IMR-90 (cell line): ENCODE measurements at regions not wholly inside any gene's neighbourhood (a gene's known extent, or its start where the extent isn't known, plus 50 kb on each side); places are given as distances from the start of the nearest gene placed in this dataset.

Experiments
- ATAC-seq: fragments of 200-7000 bp; cut with Tn5 transposase; 2 replicates; pipeline ENCODE4 v1.9.1; 2020; ENCODE audit warnings: low read depth, mild to moderate bottlenecking, moderate library complexity
- BruUV-seq: library from RNA; stranded (reverse); fragments of 400-500 nt; replicated peaks from 2 replicates; lab custom pipeline; 2021; lab: Mats Ljungman, UMichigan
- CTCF ChIA-PET: fragments of 300-600 bp; formaldehyde crosslinking; extraction: SDS; loops from one replicate; lab custom pipeline; 2021; ENCODE audit warnings: antibody characterized with exemption; lab: Yijun Ruan, JAX
- POLR2A ChIA-PET: fragments of 300-600 bp; sonication (Branson Sonifier 250); formaldehyde crosslinking; loops from one replicate; lab custom pipeline; 2022; ENCODE audit warnings: antibody characterized with exemption; ENCODE audit not compliant: unreplicated experiment; lab: Charles Lee
- DNase-seq: peaks from one replicate; pipeline ENCODE4 v3.0.0; 2013
- H2AFZ ChIP-seq: replicated peaks from 2 replicates; pipeline ENCODE3; 2013; ENCODE audit warnings: low read length, mild to moderate bottlenecking; ENCODE audit not compliant: poor library complexity
- H2AK5ac ChIP-seq: 2 replicates; pipeline ENCODE4 v1.6.1; 2013; ENCODE audit warnings: low read depth, low read length, inconsistent platforms
- H2AK9ac ChIP-seq: replicated peaks from 2 replicates; pipeline ENCODE3; 2013; ENCODE audit warnings: mild to moderate bottlenecking, low read depth, low read length, moderate library complexity; ENCODE audit not compliant: poor library complexity
- H2BK120ac ChIP-seq: 2 replicates; pipeline ENCODE4 v1.6.1; 2013; ENCODE audit warnings: low read depth, low read length, inconsistent platforms
- H2BK15ac ChIP-seq: 3 replicates; pipeline ENCODE4 v1.6.1; 2013; ENCODE audit warnings: low read depth, low read length, inconsistent platforms
- H2BK20ac ChIP-seq: 2 replicates; pipeline ENCODE4 v1.6.1; 2013; ENCODE audit warnings: low read depth, mild to moderate bottlenecking, inconsistent platforms, low read length, moderate library complexity
- H2BK5ac ChIP-seq: 2 replicates; pipeline ENCODE4 v1.6.1; 2013; ENCODE audit warnings: mild to moderate bottlenecking, low read depth, low read length, inconsistent platforms; ENCODE audit not compliant: poor library complexity, severe bottlenecking
- H3K14ac ChIP-seq: replicated peaks from 2 replicates; pipeline ENCODE4 v1.6.1; 2013; ENCODE audit warnings: low read depth, low read length, inconsistent platforms
- H3K18ac ChIP-seq: 2 replicates; pipeline ENCODE4 v1.6.1; 2013; ENCODE audit warnings: low read depth, low read length, control low read depth
- H3K23ac ChIP-seq: 2 replicates; pipeline ENCODE4 v1.6.1; 2013; ENCODE audit warnings: low read depth, low read length, inconsistent platforms
- H3K27ac ChIP-seq: 2 replicates; pipeline ENCODE4 v1.5.1; 2013; ENCODE audit warnings: mild to moderate bottlenecking, control low read depth, low read length; ENCODE audit not compliant: insufficient read depth
- H3K27me3 ChIP-seq: 2 replicates; pipeline ENCODE4 v1.6.1; 2013; ENCODE audit warnings: low read length; ENCODE audit not compliant: control insufficient read depth, insufficient read depth
- H3K36me3 ChIP-seq: 2 replicates; pipeline ENCODE4 v1.6.1; 2013; ENCODE audit warnings: low read length, mixed read lengths; ENCODE audit not compliant: control insufficient read depth, insufficient read depth
- H3K4ac ChIP-seq: 2 replicates; pipeline ENCODE4 v1.6.1; 2013; ENCODE audit warnings: low read depth, low read length, inconsistent platforms
- H3K4me1 ChIP-seq: 2 replicates; pipeline ENCODE4 v1.6.1; 2013; ENCODE audit warnings: low read length, mixed read lengths; ENCODE audit not compliant: control insufficient read depth, insufficient read depth
- H3K4me2 ChIP-seq: 2 replicates; pipeline ENCODE4 v1.6.1; 2013; ENCODE audit warnings: low read depth, mild to moderate bottlenecking, control low read depth, low read length, moderate library complexity
- H3K4me3 ChIP-seq: 2 replicates; pipeline ENCODE4 v1.5.1; 2013; ENCODE audit warnings: low read depth, mild to moderate bottlenecking, control low read depth, low read length, moderate library complexity; ENCODE audit not compliant: insufficient read depth
- H3K56ac ChIP-seq: 2 replicates; pipeline ENCODE4 v1.6.1; 2013; ENCODE audit warnings: low read length, inconsistent platforms; ENCODE audit not compliant: insufficient read depth; ENCODE audit errors: extremely low read depth
- H3K79me1 ChIP-seq, 2 experiments: 2 replicates each; pipeline ENCODE4 v1.6.1; 2013; ENCODE audit warnings: low read length in 2 of 2, inconsistent platforms in 1 of 2, low read depth in 1 of 2
- H3K9ac ChIP-seq: 2 replicates; pipeline ENCODE4 v1.6.1; 2013; ENCODE audit warnings: low read depth, low read length, control low read depth
- H3K9me1 ChIP-seq: 2 replicates; pipeline ENCODE4 v1.6.1; 2013; ENCODE audit warnings: low read length, inconsistent platforms; ENCODE audit not compliant: insufficient read depth
- H3K9me3 ChIP-seq: 2 replicates; pipeline ENCODE4 v1.6.1; 2013; ENCODE audit warnings: low read length; ENCODE audit not compliant: control insufficient read depth, insufficient read depth
- H4K20me1 ChIP-seq: 2 replicates; pipeline ENCODE4 v1.6.1; 2013; ENCODE audit warnings: low read length, inconsistent platforms; ENCODE audit not compliant: insufficient read depth
- H4K5ac ChIP-seq: 2 replicates; pipeline ENCODE4 v1.6.1; 2013; ENCODE audit warnings: mild to moderate bottlenecking, low read depth, low read length, control low read depth
- H4K8ac ChIP-seq, 2 experiments: 2 replicates each; pipeline ENCODE4 v1.6.1; 2013; ENCODE audit warnings: low read depth in 2 of 2, low read length in 2 of 2, control low read depth in 1 of 2, inconsistent platforms in 1 of 2
- H4K91ac ChIP-seq: 2 replicates; pipeline ENCODE4 v1.6.1; 2013; ENCODE audit warnings: low read depth, low read length, inconsistent platforms; ENCODE audit not compliant: insufficient read depth
- BHLHE40 ChIP-seq: fragments of 150-350 bp; IDR thresholded peaks from 2 replicates; pipeline ENCODE4 v1.6.1; 2016; ENCODE audit warnings: mild to moderate bottlenecking, low read depth, low read length
- CEBPB ChIP-seq: IDR thresholded peaks from 2 replicates; pipeline ENCODE4 v1.6.1; 2012; ENCODE audit warnings: low read depth, low read length, improper control_type of control experiment
- FOS ChIP-seq: fragments of 150-350 bp; IDR thresholded peaks from 2 replicates; pipeline ENCODE4 v1.6.1; 2016; ENCODE audit warnings: low read depth, low read length
- MAFK ChIP-seq: IDR thresholded peaks from 2 replicates; pipeline ENCODE4 v1.6.1; 2012; ENCODE audit warnings: low read depth, low read length, improper control_type of control experiment
- MXI1 ChIP-seq: IDR thresholded peaks from 2 replicates; pipeline ENCODE4 v1.6.1; 2012; ENCODE audit warnings: low read depth, mild to moderate bottlenecking, low read length, moderate library complexity, borderline replicate concordance
- NFE2L2 ChIP-seq: fragments of 150-350 bp; IDR thresholded peaks from 2 replicates; pipeline ENCODE4 v1.6.1; 2016; ENCODE audit warnings: low read depth, mild to moderate bottlenecking, low read length
- POLR2A ChIP-seq: IDR thresholded peaks from 2 replicates; pipeline ENCODE4 v1.6.1; 2012; ENCODE audit warnings: mild to moderate bottlenecking, low read depth, low read length
- RCOR1 ChIP-seq: IDR thresholded peaks from 2 replicates; pipeline ENCODE4 v1.6.1; 2012; ENCODE audit warnings: mild to moderate bottlenecking, low read length, improper control_type of control experiment; ENCODE audit not compliant: insufficient replicate concordance
- RFX5 ChIP-seq: IDR thresholded peaks from 2 replicates; pipeline ENCODE4 v1.8.0; 2012; ENCODE audit warnings: low read depth, mild to moderate bottlenecking, low read length, moderate library complexity
- SMC3 ChIP-seq: fragments of 150-350 bp; IDR thresholded peaks from 2 replicates; pipeline ENCODE4 v1.6.1; 2016; ENCODE audit warnings: low read depth, mild to moderate bottlenecking, antibody characterized with exemption, low read length, moderate library complexity
- WGBS, 2 experiments: methylation state at CpG; one replicate each; pipeline versions ENCODE4 v1.1.5 to v1.1.7; 2013; ENCODE audit warnings: missing lambda C conversion rate in 2 of 2; ENCODE audit not compliant: insufficient read length in 1 of 2; ENCODE audit errors: extremely low coverage in 2 of 2; 5-methylcytosine and 5-hydroxymethylcytosine counted together
- dilution Hi-C: fragments of 300-500 bp; cut with HindIII; formaldehyde crosslinking; loops from one replicate; pipeline ENCODE4 v1.14.3; 2018; ENCODE audit warnings: low sequenced_read_pairs; ENCODE audit not compliant: unreplicated experiment
- in situ Hi-C: fragments of 300-500 bp; cut with MboI; formaldehyde crosslinking; loops from 3 replicates; pipeline ENCODE4 v1.14.3; 2019; ENCODE audit warnings: low sequenced_read_pairs, inconsistent platforms, mixed read lengths
- intact Hi-C: fragments of 100-400 bp; cut with micrococcal nuclease; formaldehyde crosslinking; loops from 2 replicates; pipeline ENCODE4 v1.10.0; 2022
- TF ChIP-seq, protein P1 (sequence below): conservative IDR thresholded peaks from 2 replicates; pipeline ENCODE4 v1.5.1; 2012; ENCODE audit warnings: mild to moderate bottlenecking, low read depth, low read length, improper control_type of control experiment
- TF ChIP-seq, protein P2 (sequence below): fragments of 150-350 bp; IDR thresholded peaks from 2 replicates; pipeline ENCODE4 v1.6.1; 2016; ENCODE audit warnings: low read depth, mild to moderate bottlenecking, low read length, moderate library complexity, borderline replicate concordance

DNA sequence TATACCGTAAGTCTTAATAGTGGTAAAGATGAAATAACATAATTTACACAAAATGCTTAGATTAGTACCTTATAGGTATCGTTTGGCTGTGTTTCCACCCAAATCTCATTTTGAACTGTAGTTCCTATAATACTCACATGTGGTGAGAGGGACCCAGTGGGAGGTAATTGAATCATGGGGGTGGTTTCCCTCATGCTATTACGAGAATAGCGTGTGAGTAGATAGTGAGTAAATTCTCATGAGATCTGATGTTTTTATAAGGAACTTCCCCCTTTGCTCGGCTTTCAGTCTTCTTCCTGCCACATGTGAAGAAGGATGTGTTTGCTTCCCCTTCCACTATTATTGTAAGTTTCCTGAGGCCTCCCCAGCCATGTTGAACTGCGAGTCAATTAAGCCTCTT is 426.3 kb upstream of the POT1 start:
- Histone ChIP-seq H2BK5ac (no peak overlapping the region), H3K4me1 (no peaks in the 10 kb centered on the region), H2BK20ac (no peak overlapping the region), H3K79me1 (no peaks in the 10 kb centered on the region), H4K20me1 (no peaks in the 10 kb centered on the region), H2AK5ac (no peak overlapping the region), H2AK9ac (no peak overlapping the region), H4K5ac (no peak overlapping the region), H3K14ac (no peak overlapping the region), H3K9ac (no peak overlapping the region), H3K9me3 (peaks cover 2% of the 10 kb centered on the region; the same call in 1 of the 2 replicates), H3K27me3 (no peaks in the 10 kb centered on the region), H4K91ac (no peak overlapping the region), H3K4me3 (no peak overlapping the region), H3K4me2 (no peak overlapping the region), H3K36me3 (no peaks in the 10 kb centered on the region), H3K27ac (no peak overlapping the region), H2BK15ac (no peak overlapping the region), H3K9me1 (no peaks in the 10 kb centered on the region), H2AFZ (no peak overlapping the region), H3K23ac (no peak overlapping the region), H2BK120ac (no peak overlapping the region), H3K4ac (no peak overlapping the region), H3K56ac (no peak overlapping the region), H3K18ac (no peak overlapping the region), H4K8ac (no peak overlapping the region)
- DNase-seq, result no peak
- ChIA-PET CTCF (no interaction called here), POLR2A (no interaction called here)
- BruUV-seq, result no TSS peak
- TF ChIP-seq NFE2L2, result no peak
- no peak for TF ChIP-seq POLR2A
- TF ChIP-seq, protein P1, sequence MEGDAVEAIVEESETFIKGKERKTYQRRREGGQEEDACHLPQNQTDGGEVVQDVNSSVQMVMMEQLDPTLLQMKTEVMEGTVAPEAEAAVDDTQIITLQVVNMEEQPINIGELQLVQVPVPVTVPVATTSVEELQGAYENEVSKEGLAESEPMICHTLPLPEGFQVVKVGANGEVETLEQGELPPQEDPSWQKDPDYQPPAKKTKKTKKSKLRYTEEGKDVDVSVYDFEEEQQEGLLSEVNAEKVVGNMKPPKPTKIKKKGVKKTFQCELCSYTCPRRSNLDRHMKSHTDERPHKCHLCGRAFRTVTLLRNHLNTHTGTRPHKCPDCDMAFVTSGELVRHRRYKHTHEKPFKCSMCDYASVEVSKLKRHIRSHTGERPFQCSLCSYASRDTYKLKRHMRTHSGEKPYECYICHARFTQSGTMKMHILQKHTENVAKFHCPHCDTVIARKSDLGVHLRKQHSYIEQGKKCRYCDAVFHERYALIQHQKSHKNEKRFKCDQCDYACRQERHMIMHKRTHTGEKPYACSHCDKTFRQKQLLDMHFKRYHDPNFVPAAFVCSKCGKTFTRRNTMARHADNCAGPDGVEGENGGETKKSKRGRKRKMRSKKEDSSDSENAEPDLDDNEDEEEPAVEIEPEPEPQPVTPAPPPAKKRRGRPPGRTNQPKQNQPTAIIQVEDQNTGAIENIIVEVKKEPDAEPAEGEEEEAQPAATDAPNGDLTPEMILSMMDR, result no peak
- TF ChIP-seq BHLHE40, result no peak
- TF ChIP-seq MAFK, result no peak
- no peak for TF ChIP-seq SMC3
- no peak for TF ChIP-seq MXI1
- TF ChIP-seq, protein P2, sequence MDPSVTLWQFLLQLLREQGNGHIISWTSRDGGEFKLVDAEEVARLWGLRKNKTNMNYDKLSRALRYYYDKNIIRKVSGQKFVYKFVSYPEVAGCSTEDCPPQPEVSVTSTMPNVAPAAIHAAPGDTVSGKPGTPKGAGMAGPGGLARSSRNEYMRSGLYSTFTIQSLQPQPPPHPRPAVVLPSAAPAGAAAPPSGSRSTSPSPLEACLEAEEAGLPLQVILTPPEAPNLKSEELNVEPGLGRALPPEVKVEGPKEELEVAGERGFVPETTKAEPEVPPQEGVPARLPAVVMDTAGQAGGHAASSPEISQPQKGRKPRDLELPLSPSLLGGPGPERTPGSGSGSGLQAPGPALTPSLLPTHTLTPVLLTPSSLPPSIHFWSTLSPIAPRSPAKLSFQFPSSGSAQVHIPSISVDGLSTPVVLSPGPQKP, result no peak
- TF ChIP-seq RCOR1, result no peak
- no peak for TF ChIP-seq CEBPB
- no peak for TF ChIP-seq RFX5
- TF ChIP-seq FOS, result no peak
- ATAC-seq, result no peak
- dilution Hi-C loops, result no loop called here
- intact Hi-C loops, result no loop called here
- WGBS, 2 experiments, result no CpG with 5 or more reads among the region's 6 CpGs
- in situ Hi-C loops, result no loop called here
